GM23248 (cell line): ENCODE measurements at regions not wholly inside any gene's neighbourhood (a gene's known extent, or its start where the extent isn't known, plus 50 kb on each side); places are given as distances from the start of the nearest gene placed in this dataset.

Experiments used
- DNase-seq: peaks from one replicate; pipeline ENCODE4 v3.0.0-alpha.2; 2015
- H2AFZ ChIP-seq: fragments of 200-600 bp; sonication (generic); 2 replicates; pipeline ENCODE4 v1.6.1; 2016; ENCODE audit warnings: antibody characterized with exemption
- H3F3A ChIP-seq: fragments of 200-600 bp; sonication (generic); 2 replicates; pipeline ENCODE4 v1.6.1; 2016; ENCODE audit warnings: mild to moderate bottlenecking, antibody characterized with exemption, mixed run types; ENCODE audit not compliant: insufficient read depth
- H3K27ac ChIP-seq: fragments of 200-600 bp; sonication (generic); 2 replicates; pipeline ENCODE4 v1.5.1; 2016; ENCODE audit warnings: mild to moderate bottlenecking
- H3K27me3 ChIP-seq: fragments of 200-600 bp; sonication (generic); replicated peaks from 2 replicates; pipeline ENCODE4 v1.6.1; 2016; ENCODE audit warnings: mild to moderate bottlenecking; ENCODE audit not compliant: insufficient read depth
- H3K36me3 ChIP-seq: fragments of 200-600 bp; sonication (generic); 2 replicates; pipeline ENCODE4 v1.6.1; 2016; ENCODE audit warnings: low read depth, mild to moderate bottlenecking
- H3K4me1 ChIP-seq: fragments of 200-600 bp; sonication (generic); 2 replicates; pipeline ENCODE4 v1.6.1; 2016; ENCODE audit warnings: mild to moderate bottlenecking; ENCODE audit not compliant: insufficient read depth
- H3K4me2 ChIP-seq: fragments of 200-600 bp; sonication (generic); one replicate; pipeline ENCODE4 v1.6.1; 2016; ENCODE audit warnings: mild to moderate bottlenecking; ENCODE audit not compliant: unreplicated experiment
- H3K4me3 ChIP-seq: fragments of 200-600 bp; sonication (generic); 2 replicates; pipeline ENCODE4 v1.5.1; 2016; ENCODE audit warnings: mild to moderate bottlenecking
- H3K79me2 ChIP-seq: fragments of 200-600 bp; sonication (generic); 2 replicates; pipeline ENCODE4 v1.6.1; 2016; ENCODE audit warnings: mild to moderate bottlenecking; ENCODE audit not compliant: insufficient read depth
- H3K9ac ChIP-seq: fragments of 200-600 bp; sonication (generic); 2 replicates; pipeline ENCODE4 v1.6.1; 2016; ENCODE audit warnings: mild to moderate bottlenecking
- H3K9me2 ChIP-seq: fragments of 200-600 bp; sonication (generic); 2 replicates; pipeline ENCODE4 v1.6.1; 2016; ENCODE audit warnings: mixed run types, mild to moderate bottlenecking, moderate library complexity; ENCODE audit not compliant: insufficient read depth
- H3K9me3 ChIP-seq: fragments of 200-600 bp; sonication (generic); one replicate; pipeline ENCODE4 v1.6.1; 2017; ENCODE audit warnings: low read depth
- H4K20me1 ChIP-seq: fragments of 200-600 bp; sonication (generic); 2 replicates; pipeline ENCODE4 v1.6.0; 2016; ENCODE audit not compliant: insufficient read depth
- EZH2 ChIP-seq: fragments of 200-600 bp; sonication (generic); IDR thresholded peaks from 2 replicates; pipeline ENCODE4 v1.6.1; 2018; ENCODE audit warnings: antibody characterized with exemption, mild to moderate bottlenecking; ENCODE audit not compliant: insufficient read depth, poor library complexity, severe bottlenecking
- EZH2phosphoT487 ChIP-seq: fragments of 200-600 bp; sonication (generic); IDR thresholded peaks from 2 replicates; pipeline ENCODE4 v1.6.1; 2018; ENCODE audit warnings: antibody characterized with exemption, moderate library complexity, mild to moderate bottlenecking, low read depth; ENCODE audit not compliant: insufficient read depth
- WGBS, 2 experiments: methylation state at CpG; one replicate each; pipeline ENCODE4 v1.1.6; 2015 to 2017; ENCODE audit warnings: low lambda C conversion rate in 2 of 2, low coverage in 1 of 2; ENCODE audit errors: missing lambda C conversion rate in 2 of 2; 5-methylcytosine and 5-hydroxymethylcytosine counted together
- in situ Hi-C: fragments of 300-500 bp; cut with MboI; formaldehyde crosslinking; loops from 2 replicates; pipeline ENCODE4 v1.15.0; 2020

GRCh38 chr10:25661632-25662031, 272.4 kb upstream of the MYO3A start:
- no peaks in the 10 kb centered on the region for H4K20me1 ChIP-seq
- no peaks in the 10 kb centered on the region for H3F3A ChIP-seq
- H3K9me2 ChIP-seq = no peaks in the 10 kb centered on the region
- H3K9me3 ChIP-seq = no peaks in the 10 kb centered on the region
- H3K79me2 ChIP-seq = no peaks in the 10 kb centered on the region
- no peaks in the 10 kb centered on the region for H3K27me3 ChIP-seq
- H3K27ac ChIP-seq = no peak overlapping the region
- no peaks in the 10 kb centered on the region for H3K4me1 ChIP-seq
- in situ Hi-C loops = no loop called here
- DNase-seq = no peak
- TF ChIP-seq EZH2phosphoT487 = no peak
- TF ChIP-seq EZH2 = no peak
- no peak overlapping the region for H3K4me3 ChIP-seq
- 0 to 3% methylated on average over 3 of the region's 3 CpGs for WGBS, 2 experiments
- H3K36me3 ChIP-seq = no peaks in the 10 kb centered on the region
- H3K9ac ChIP-seq = no peak overlapping the region
- no peak overlapping the region for H3K4me2 ChIP-seq
- no peak overlapping the region for H2AFZ ChIP-seq

GRCh38 chr10:25666276-25666675, 267.8 kb upstream of the MYO3A start:
- H3K9me3 ChIP-seq = no peaks in the 10 kb centered on the region
- no peak overlapping the region for H3K27ac ChIP-seq
- no peaks in the 10 kb centered on the region for H3K36me3 ChIP-seq
- no peak overlapping the region for H3K9ac ChIP-seq
- H3K79me2 ChIP-seq = no peaks in the 10 kb centered on the region
- no peak for DNase-seq
- no peak overlapping the region for H3K4me3 ChIP-seq
- H2AFZ ChIP-seq = no peak overlapping the region
- H3K4me2 ChIP-seq = no peak overlapping the region
- no peaks in the 10 kb centered on the region for H3K27me3 ChIP-seq
- WGBS, 2 experiments = 11 to 14% methylated on average over 3 of the region's 3 CpGs
- H3F3A ChIP-seq = no peaks in the 10 kb centered on the region
- TF ChIP-seq EZH2phosphoT487 = no peak
- no peak for TF ChIP-seq EZH2
- in situ Hi-C loops = no loop called here
- H3K4me1 ChIP-seq = no peaks in the 10 kb centered on the region
- no peaks in the 10 kb centered on the region for H3K9me2 ChIP-seq
- H4K20me1 ChIP-seq = no peaks in the 10 kb centered on the region

GRCh38 chr10:25675204-25675603, 258.8 kb upstream of the MYO3A start:
- 29 to 30% methylated on average over 7 of the region's 7 CpGs for WGBS, 2 experiments
- no peaks in the 10 kb centered on the region for H3K9me3 ChIP-seq
- H4K20me1 ChIP-seq = no peaks in the 10 kb centered on the region
- no peaks in the 10 kb centered on the region for H3K27me3 ChIP-seq
- TF ChIP-seq EZH2 = no peak
- TF ChIP-seq EZH2phosphoT487 = no peak
- H3K4me3 ChIP-seq = no peak overlapping the region
- in situ Hi-C loops = no loop called here
- no peak overlapping the region for H2AFZ ChIP-seq
- H3K27ac ChIP-seq = no peak overlapping the region
- no peak overlapping the region for H3K9ac ChIP-seq
- H3K79me2 ChIP-seq = no peaks in the 10 kb centered on the region
- H3K36me3 ChIP-seq = no peaks in the 10 kb centered on the region
- H3K9me2 ChIP-seq = no peaks in the 10 kb centered on the region
- no peaks in the 10 kb centered on the region for H3F3A ChIP-seq
- no peaks in the 10 kb centered on the region for H3K4me1 ChIP-seq
- H3K4me2 ChIP-seq = no peak overlapping the region
- DNase-seq = no peak

GRCh38 chr10:25675615-25676014, 258.4 kb upstream of the MYO3A start:
- TF ChIP-seq EZH2 (no peak), EZH2phosphoT487 (no peak)
- no peaks in the 10 kb centered on the region for H3K4me1 ChIP-seq
- no peaks in the 10 kb centered on the region for H3F3A ChIP-seq
- 11 to 19% methylated on average over 1 of the region's 1 CpG for WGBS, 2 experiments
- no peaks in the 10 kb centered on the region for H3K79me2 ChIP-seq
- no peak overlapping the region for H3K4me3 ChIP-seq
- no peak overlapping the region for H3K4me2 ChIP-seq
- no peak for DNase-seq
- no peaks in the 10 kb centered on the region for H3K9me2 ChIP-seq
- H3K36me3 ChIP-seq = no peaks in the 10 kb centered on the region
- H3K9me3 ChIP-seq = no peaks in the 10 kb centered on the region
- H3K27me3 ChIP-seq = no peaks in the 10 kb centered on the region
- in situ Hi-C loops = no loop called here
- no peak overlapping the region for H3K27ac ChIP-seq
- H3K9ac ChIP-seq = no peak overlapping the region
- no peak overlapping the region for H2AFZ ChIP-seq
- no peaks in the 10 kb centered on the region for H4K20me1 ChIP-seq

- no peak overlapping the region for H3K27ac ChIP-seq
- in situ Hi-C loops = no loop called here
These were observed 255.8 kb upstream of the MYO3A start for GRCh38 chr10:25678220-25678619.

More at GRCh38 chr10:25678220-25678619, 255.8 kb upstream of the MYO3A start:
- Histone ChIP-seq H3K36me3 (no peaks in the 10 kb centered on the region), H3K4me1 (no peaks in the 10 kb centered on the region), H3K27me3 (no peaks in the 10 kb centered on the region), H3K4me2 (no peak overlapping the region), H3K9me3 (no peaks in the 10 kb centered on the region), H3K9ac (no peak overlapping the region), H3F3A (no peaks in the 10 kb centered on the region), H4K20me1 (no peaks in the 10 kb centered on the region), H2AFZ (no peak overlapping the region), H3K9me2 (no peaks in the 10 kb centered on the region), H3K4me3 (no peak overlapping the region), H3K79me2 (no peaks in the 10 kb centered on the region)
- no peak for DNase-seq
- TF ChIP-seq EZH2phosphoT487 (no peak), EZH2 (no peak)
